ENCODE measurements at regions not wholly inside any gene's neighbourhood (a gene's known extent, or its start where the extent isn't known, plus 50 kb on each side); places are given as distances from the start of the nearest gene placed in this dataset.
A peak's percentile ranks its signal among the peaks of the same experiment; 100 is the strongest.

- Histone ChIP-seq H3K4me1 (ENCODE audit: control insufficient read depth, insufficient read depth, low read length) (no peaks in the 10 kb centered on the region), H3K36me3 (ENCODE audit: control insufficient read depth, insufficient read depth, low read length) (no peaks in the 10 kb centered on the region), H3K4me3 (ENCODE audit: low read depth, low read length) (no peak overlapping the region), H3K9me3 (ENCODE audit: control insufficient read depth, insufficient read depth, low read length) (no peaks in the 10 kb centered on the region), H3K27ac (ENCODE audit: low read depth, low read length) (no peak overlapping the region), H3K27me3 (ENCODE audit: control insufficient read depth, insufficient read depth, low read length) (no peaks in the 10 kb centered on the region)
- 100% methylated on average over 1 of the region's 2 CpGs for WGBS (ENCODE audit: insufficient coverage)
- DNase-seq (ENCODE audit: low read depth in 4 of 6, low spot score in 6 of 6): no peak
Measured at GRCh38 chr5:31083364-31083763, 110.1 kb upstream of the CDH6 start.

GRCh38 chr5:31079668-31080067 is 113.8 kb upstream of the CDH6 start:
- Histone ChIP-seq H3K27ac (ENCODE audit: low read depth, low read length) (no peak overlapping the region), H3K4me3 (ENCODE audit: low read depth, low read length) (no peak overlapping the region), H3K9me3 (ENCODE audit: control insufficient read depth, insufficient read depth, low read length) (no peaks in the 10 kb centered on the region), H3K4me1 (ENCODE audit: control insufficient read depth, insufficient read depth, low read length) (no peaks in the 10 kb centered on the region), H3K27me3 (ENCODE audit: control insufficient read depth, insufficient read depth, low read length) (no peaks in the 10 kb centered on the region), H3K36me3 (ENCODE audit: control insufficient read depth, insufficient read depth, low read length) (no peaks in the 10 kb centered on the region)
- no peak for DNase-seq (ENCODE audit: low read depth in 4 of 6, low spot score in 6 of 6)
- WGBS (ENCODE audit: insufficient coverage): 100% methylated on average over 1 of the region's 2 CpGs

GRCh38 chr5:31078956-31079355 is 114.5 kb upstream of the CDH6 start:
- peak in 2 of 6 donors; percentile 48 to 67 for DNase-seq (ENCODE audit: low read depth in 4 of 6, low spot score in 6 of 6)
- H3K4me1 ChIP-seq (ENCODE audit: control insufficient read depth, insufficient read depth, low read length): no peaks in the 10 kb centered on the region
- no peaks in the 10 kb centered on the region for H3K27me3 ChIP-seq (ENCODE audit: control insufficient read depth, insufficient read depth, low read length)
- H3K4me3 ChIP-seq (ENCODE audit: low read depth, low read length): no peak overlapping the region
- H3K36me3 ChIP-seq (ENCODE audit: control insufficient read depth, insufficient read depth, low read length): no peaks in the 10 kb centered on the region
- no CpG with 5 or more reads among the region's 3 CpGs for WGBS (ENCODE audit: insufficient coverage)
- H3K9me3 ChIP-seq (ENCODE audit: control insufficient read depth, insufficient read depth, low read length): peaks cover 3% of the 10 kb centered on the region
- no peak overlapping the region for H3K27ac ChIP-seq (ENCODE audit: low read depth, low read length)

DNA sequence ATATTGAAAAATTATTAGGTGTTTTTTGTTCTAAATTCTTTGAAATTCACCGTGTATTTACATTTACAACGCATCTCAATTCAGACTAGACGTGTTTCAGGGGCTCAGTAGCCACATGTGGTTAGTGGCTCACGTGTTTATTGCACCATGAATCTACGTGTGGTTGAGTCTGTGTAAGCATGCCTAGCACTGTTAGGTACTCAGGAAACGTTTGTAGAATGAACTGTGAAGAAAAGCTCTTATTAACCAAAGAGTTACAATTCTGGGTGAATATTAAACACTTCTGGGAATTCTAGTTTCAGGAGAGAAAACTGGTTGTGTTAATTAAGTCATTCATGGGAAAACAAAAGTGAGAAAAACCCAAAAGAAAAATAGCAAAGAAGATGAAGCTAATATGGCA is 117.5 kb upstream of the CDH6 start:
- Histone ChIP-seq H3K4me1 (ENCODE audit: control insufficient read depth, insufficient read depth, low read length) (no peaks in the 10 kb centered on the region), H3K27ac (ENCODE audit: low read depth, low read length) (no peak overlapping the region), H3K27me3 (ENCODE audit: control insufficient read depth, insufficient read depth, low read length) (no peaks in the 10 kb centered on the region), H3K9me3 (ENCODE audit: control insufficient read depth, insufficient read depth, low read length) (peaks cover 3% of the 10 kb centered on the region), H3K4me3 (ENCODE audit: low read depth, low read length) (no peak overlapping the region), H3K36me3 (ENCODE audit: control insufficient read depth, insufficient read depth, low read length) (no peaks in the 10 kb centered on the region)
- 100% methylated on average over 1 of the region's 6 CpGs for WGBS (ENCODE audit: insufficient coverage)
- DNase-seq (ENCODE audit: low read depth in 4 of 6, low spot score in 6 of 6): no peak

- no peaks in the 10 kb centered on the region for H3K27me3 ChIP-seq (ENCODE audit: control insufficient read depth, insufficient read depth, low read length)
- 77% methylated on average over 1 of the region's 1 CpG for WGBS (ENCODE audit: insufficient coverage)
- H3K27ac ChIP-seq (ENCODE audit: low read depth, low read length): no peak overlapping the region
- no peak overlapping the region for H3K4me3 ChIP-seq (ENCODE audit: low read depth, low read length)
- H3K4me1 ChIP-seq (ENCODE audit: control insufficient read depth, insufficient read depth, low read length): no peaks in the 10 kb centered on the region
- no peaks in the 10 kb centered on the region for H3K9me3 ChIP-seq (ENCODE audit: control insufficient read depth, insufficient read depth, low read length)
- no peak for DNase-seq (ENCODE audit: low read depth in 4 of 6, low spot score in 6 of 6)
- no peaks in the 10 kb centered on the region for H3K36me3 ChIP-seq (ENCODE audit: control insufficient read depth, insufficient read depth, low read length)
Measured at GRCh38 chr5:31068287-31068686, 125.2 kb upstream of the CDH6 start.

GRCh38 chr5:31066655-31067328 is 126.7 kb upstream of the CDH6 start:
- Histone ChIP-seq H3K4me3 (ENCODE audit: low read depth, low read length) (no peak overlapping the region), H3K27ac (ENCODE audit: low read depth, low read length) (no peak overlapping the region), H3K36me3 (ENCODE audit: control insufficient read depth, insufficient read depth, low read length) (no peaks in the 10 kb centered on the region), H3K9me3 (ENCODE audit: control insufficient read depth, insufficient read depth, low read length) (no peaks in the 10 kb centered on the region), H3K27me3 (ENCODE audit: control insufficient read depth, insufficient read depth, low read length) (no peaks in the 10 kb centered on the region), H3K4me1 (ENCODE audit: control insufficient read depth, insufficient read depth, low read length) (no peaks in the 10 kb centered on the region)
- WGBS (ENCODE audit: insufficient coverage): no CpG with 5 or more reads among the region's 5 CpGs
- peak in 1 of 6 donors; percentile 25 for DNase-seq (ENCODE audit: low read depth in 4 of 6, low spot score in 6 of 6)

- Histone ChIP-seq H3K27me3 (ENCODE audit: control insufficient read depth, insufficient read depth, low read length) (no peaks in the 10 kb centered on the region), H3K27ac (ENCODE audit: low read depth, low read length) (no peak overlapping the region), H3K4me3 (ENCODE audit: low read depth, low read length) (no peak overlapping the region), H3K9me3 (ENCODE audit: control insufficient read depth, insufficient read depth, low read length) (no peaks in the 10 kb centered on the region), H3K4me1 (ENCODE audit: control insufficient read depth, insufficient read depth, low read length) (no peaks in the 10 kb centered on the region), H3K36me3 (ENCODE audit: control insufficient read depth, insufficient read depth, low read length) (no peaks in the 10 kb centered on the region)
- 83% methylated on average over 1 of the region's 3 CpGs for WGBS (ENCODE audit: insufficient coverage)
- peak in 1 of 6 donors; percentile 31 for DNase-seq (ENCODE audit: low read depth in 4 of 6, low spot score in 6 of 6)
Measured at GRCh38 chr5:31064215-31064614, 129.3 kb upstream of the CDH6 start.

GRCh38 chr5:31062902-31063580 is 130.4 kb upstream of the CDH6 start:
- Histone ChIP-seq H3K4me1 (ENCODE audit: control insufficient read depth, insufficient read depth, low read length) (no peaks in the 10 kb centered on the region), H3K9me3 (ENCODE audit: control insufficient read depth, insufficient read depth, low read length) (no peaks in the 10 kb centered on the region), H3K36me3 (ENCODE audit: control insufficient read depth, insufficient read depth, low read length) (no peaks in the 10 kb centered on the region), H3K4me3 (ENCODE audit: low read depth, low read length) (no peak overlapping the region), H3K27ac (ENCODE audit: low read depth, low read length) (no peak overlapping the region), H3K27me3 (ENCODE audit: control insufficient read depth, insufficient read depth, low read length) (no peaks in the 10 kb centered on the region)
- WGBS (ENCODE audit: insufficient coverage): no CpG with 5 or more reads among the region's 3 CpGs
- peak in 1 of 6 donors; percentile 25 for DNase-seq (ENCODE audit: low read depth in 4 of 6, low spot score in 6 of 6)

DNA sequence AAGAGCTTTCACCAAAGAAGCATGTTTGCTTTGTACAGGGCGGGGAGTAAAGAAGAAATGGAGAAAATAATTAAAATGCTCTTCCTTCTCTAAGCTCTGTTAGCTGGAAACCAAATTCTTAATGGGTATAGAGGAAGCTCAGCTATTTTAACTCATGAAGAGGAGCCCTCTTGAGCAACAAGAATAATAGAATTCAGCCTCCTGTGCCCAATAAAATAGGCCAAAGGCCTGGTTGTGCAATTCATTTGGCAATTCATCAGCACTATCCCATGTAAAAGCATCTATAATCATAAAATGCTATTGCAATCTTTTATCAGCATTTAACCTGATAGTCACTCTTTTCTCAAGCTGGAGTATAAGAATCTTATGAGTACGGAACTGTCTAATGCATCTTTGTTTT is 133.6 kb upstream of the CDH6 start:
- Histone ChIP-seq H3K36me3 (ENCODE audit: control insufficient read depth, insufficient read depth, low read length) (no peaks in the 10 kb centered on the region), H3K9me3 (ENCODE audit: control insufficient read depth, insufficient read depth, low read length) (no peaks in the 10 kb centered on the region), H3K4me3 (ENCODE audit: low read depth, low read length) (no peak overlapping the region), H3K4me1 (ENCODE audit: control insufficient read depth, insufficient read depth, low read length) (no peaks in the 10 kb centered on the region), H3K27me3 (ENCODE audit: control insufficient read depth, insufficient read depth, low read length) (no peaks in the 10 kb centered on the region), H3K27ac (ENCODE audit: low read depth, low read length) (no peak overlapping the region)
- peak in 1 of 6 donors; percentile 22 for DNase-seq (ENCODE audit: low read depth in 4 of 6, low spot score in 6 of 6)
- no CpG with 5 or more reads among the region's 2 CpGs for WGBS (ENCODE audit: insufficient coverage)

GRCh38 chr5:31054453-31054852 is 139.0 kb upstream of the CDH6 start:
- no peak for DNase-seq (ENCODE audit: low read depth in 4 of 6, low spot score in 6 of 6)
- Histone ChIP-seq H3K27me3 (ENCODE audit: control insufficient read depth, insufficient read depth, low read length) (no peaks in the 10 kb centered on the region), H3K36me3 (ENCODE audit: control insufficient read depth, insufficient read depth, low read length) (no peaks in the 10 kb centered on the region), H3K4me3 (ENCODE audit: low read depth, low read length) (no peak overlapping the region), H3K27ac (ENCODE audit: low read depth, low read length) (no peak overlapping the region), H3K4me1 (ENCODE audit: control insufficient read depth, insufficient read depth, low read length) (no peaks in the 10 kb centered on the region), H3K9me3 (ENCODE audit: control insufficient read depth, insufficient read depth, low read length) (no peaks in the 10 kb centered on the region)
- WGBS (ENCODE audit: insufficient coverage): 100% methylated on average over 1 of the region's 4 CpGs

Data from spinal cord (tissue), 9 donors.